ENCODE measurements at regions not wholly inside any gene's neighbourhood (a gene's known extent, or its start where the extent isn't known, plus 50 kb on each side); places are given as distances from the start of the nearest gene placed in this dataset.

- TF ChIP-seq CTCF (conservative IDR thresholded peaks at IDR 0.05; ENCODE audit: low read length) (no peak), EZH2phosphoT487 (IDR thresholded peaks at IDR 0.05; ENCODE audit: borderline replicate concordance, low read depth, low read length) (no peak)
Measured at GRCh38 chr13:111632906-111633305, 312.5 kb downstream of the TEX29 start.
